ENCODE measurements at regions not wholly inside any gene's neighbourhood (a gene's known extent, or its start where the extent isn't known, plus 50 kb on each side); places are given as distances from the start of the nearest gene placed in this dataset.

DNA sequence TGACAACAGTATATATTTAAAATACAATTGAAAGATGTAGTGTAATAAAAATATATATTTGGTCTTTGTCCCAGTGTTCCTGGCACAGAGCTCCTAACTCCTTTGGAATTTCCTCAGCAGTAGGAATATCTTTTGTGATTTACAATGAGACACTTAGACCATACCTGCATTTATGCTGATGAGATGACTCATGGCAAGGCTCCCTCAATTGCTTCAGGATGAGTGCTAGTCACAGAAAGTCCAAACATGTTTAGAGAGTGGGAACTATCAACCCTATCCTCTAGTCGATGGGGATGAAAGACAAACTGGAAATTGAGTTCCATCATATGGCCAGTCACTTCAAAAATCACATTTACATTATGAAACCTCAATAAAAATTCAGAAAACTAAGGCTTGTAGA, 588.3 kb upstream of the LMCD1 start (continued):
- TF ChIP-seq ZNF622 (IDR thresholded peaks at IDR 0.05) (no peak), ATF2 (IDR thresholded peaks at IDR 0.05; ENCODE audit: low read length) (no peak)
- TF ChIP-seq, protein P1, sequence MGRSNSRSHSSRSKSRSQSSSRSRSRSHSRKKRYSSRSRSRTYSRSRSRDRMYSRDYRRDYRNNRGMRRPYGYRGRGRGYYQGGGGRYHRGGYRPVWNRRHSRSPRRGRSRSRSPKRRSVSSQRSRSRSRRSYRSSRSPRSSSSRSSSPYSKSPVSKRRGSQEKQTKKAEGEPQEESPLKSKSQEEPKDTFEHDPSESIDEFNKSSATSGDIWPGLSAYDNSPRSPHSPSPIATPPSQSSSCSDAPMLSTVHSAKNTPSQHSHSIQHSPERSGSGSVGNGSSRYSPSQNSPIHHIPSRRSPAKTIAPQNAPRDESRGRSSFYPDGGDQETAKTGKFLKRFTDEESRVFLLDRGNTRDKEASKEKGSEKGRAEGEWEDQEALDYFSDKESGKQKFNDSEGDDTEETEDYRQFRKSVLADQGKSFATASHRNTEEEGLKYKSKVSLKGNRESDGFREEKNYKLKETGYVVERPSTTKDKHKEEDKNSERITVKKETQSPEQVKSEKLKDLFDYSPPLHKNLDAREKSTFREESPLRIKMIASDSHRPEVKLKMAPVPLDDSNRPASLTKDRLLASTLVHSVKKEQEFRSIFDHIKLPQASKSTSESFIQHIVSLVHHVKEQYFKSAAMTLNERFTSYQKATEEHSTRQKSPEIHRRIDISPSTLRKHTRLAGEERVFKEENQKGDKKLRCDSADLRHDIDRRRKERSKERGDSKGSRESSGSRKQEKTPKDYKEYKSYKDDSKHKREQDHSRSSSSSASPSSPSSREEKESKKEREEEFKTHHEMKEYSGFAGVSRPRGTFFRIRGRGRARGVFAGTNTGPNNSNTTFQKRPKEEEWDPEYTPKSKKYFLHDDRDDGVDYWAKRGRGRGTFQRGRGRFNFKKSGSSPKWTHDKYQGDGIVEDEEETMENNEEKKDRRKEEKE (IDR thresholded peaks at IDR 0.05), result no peak

- Histone ChIP-seq H3K4me2 (ENCODE audit: control insufficient read depth, insufficient read depth) (no peak overlapping the region), H2AFZ (ENCODE audit: control insufficient read depth, low read depth, low read length) (no peak overlapping the region), H3K4me1 (ENCODE audit: control insufficient read depth, insufficient read depth, low read length) (no peaks in the 10 kb centered on the region), H3K9me3 (replicated peaks; ENCODE audit: control insufficient read depth, insufficient read depth, low read length) (no peaks in the 10 kb centered on the region), H3K27me3 (replicated peaks in 1 of 2; ENCODE audit: control insufficient read depth in 2 of 2, insufficient read depth in 2 of 2, low read length in 1 of 2) (no peaks in the 10 kb centered on the region), H3K4me3 (no peak overlapping the region), H4K20me1 (ENCODE audit: control insufficient read depth, insufficient read depth) (no peaks in the 10 kb centered on the region), H3K79me2 (ENCODE audit: control insufficient read depth, insufficient read depth, low read length) (no peaks in the 10 kb centered on the region), H3K36me3 (ENCODE audit: control insufficient read depth in 2 of 2, insufficient read depth in 2 of 2, low read length in 1 of 2) (no peaks in the 10 kb centered on the region), H3K27ac (ENCODE audit: control insufficient read depth, insufficient read depth) (no peak overlapping the region), H3K9ac (ENCODE audit: control insufficient read depth, insufficient read depth, low read length) (no peak overlapping the region)
- ChIA-PET RAD21 (ENCODE audit: unreplicated experiment) (no interaction called here), POLR2A (no interaction called here), CTCF (no interaction called here), SMC1A (ENCODE audit: uncharacterized antibody, unreplicated experiment) (no interaction called here)
- ATAC-seq (no peak), FAIRE-seq (no peak), DNase-seq (ENCODE audit: low read depth, low spot score) (no peak)
- BruUV-seq (replicated peaks), result no TSS peak
- intact Hi-C loops (cut with micrococcal nuclease; ENCODE audit: unreplicated experiment) (no loop called here), in situ Hi-C loops (cut with MboI) (no loop called here)
- 33% methylated on average over 4 of the region's 4 CpGs for WGBS (ENCODE audit: insufficient coverage, insufficient replicate concordance, low lambda C conversion rate, missing lambda C conversion rate)
- no peak for TF ChIP-seq NR2C2 (IDR thresholded peaks at IDR 0.05; ENCODE audit: borderline replicate concordance, control insufficient read depth, insufficient read length, low read depth)
- no peak for TF ChIP-seq TCF7 (IDR thresholded peaks at IDR 0.05; ENCODE audit: borderline replicate concordance)
- TF ChIP-seq FOXK2 (IDR thresholded peaks at IDR 0.05), result no peak
- TF ChIP-seq E2F8 (IDR thresholded peaks at IDR 0.05; ENCODE audit: low read depth, partially characterized antibody), result no peak
- no peak for TF ChIP-seq DPF2 (IDR thresholded peaks at IDR 0.05)
- no peak for TF ChIP-seq NFYA (IDR thresholded peaks at IDR 0.05; ENCODE audit: borderline replicate concordance, low read depth, low read length)
- TF ChIP-seq POLR2AphosphoS5 (IDR thresholded peaks at IDR 0.05; ENCODE audit: low read length), result no peak
- no peak for TF ChIP-seq ZNF207 (IDR thresholded peaks at IDR 0.05; ENCODE audit: borderline replicate concordance)
- TF ChIP-seq, protein P2, sequence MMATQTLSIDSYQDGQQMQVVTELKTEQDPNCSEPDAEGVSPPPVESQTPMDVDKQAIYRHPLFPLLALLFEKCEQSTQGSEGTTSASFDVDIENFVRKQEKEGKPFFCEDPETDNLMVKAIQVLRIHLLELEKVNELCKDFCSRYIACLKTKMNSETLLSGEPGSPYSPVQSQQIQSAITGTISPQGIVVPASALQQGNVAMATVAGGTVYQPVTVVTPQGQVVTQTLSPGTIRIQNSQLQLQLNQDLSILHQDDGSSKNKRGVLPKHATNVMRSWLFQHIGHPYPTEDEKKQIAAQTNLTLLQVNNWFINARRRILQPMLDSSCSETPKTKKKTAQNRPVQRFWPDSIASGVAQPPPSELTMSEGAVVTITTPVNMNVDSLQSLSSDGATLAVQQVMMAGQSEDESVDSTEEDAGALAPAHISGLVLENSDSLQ (IDR thresholded peaks at IDR 0.05), result no peak
Measured at GRCh38 chr3:7915356-7915755, 586.3 kb upstream of the LMCD1 start.
